SK-N-MC (cell line): ENCODE measurements at regions not wholly inside any gene's neighbourhood (a gene's known extent, or its start where the extent isn't known, plus 50 kb on each side); places are given as distances from the start of the nearest gene placed in this dataset.

Experiments used
- EZH2 ChIP-seq: fragments of 200-600 bp; sonication (generic); IDR thresholded peaks from one replicate; pipeline ENCODE4 v1.6.1; 2017; ENCODE audit warnings: antibody characterized with exemption
- POLR2AphosphoS5 ChIP-seq: IDR thresholded peaks from 2 replicates; pipeline ENCODE4 v1.6.1; 2012; ENCODE audit warnings: mild to moderate bottlenecking, low read depth, low read length, borderline replicate concordance

DNA sequence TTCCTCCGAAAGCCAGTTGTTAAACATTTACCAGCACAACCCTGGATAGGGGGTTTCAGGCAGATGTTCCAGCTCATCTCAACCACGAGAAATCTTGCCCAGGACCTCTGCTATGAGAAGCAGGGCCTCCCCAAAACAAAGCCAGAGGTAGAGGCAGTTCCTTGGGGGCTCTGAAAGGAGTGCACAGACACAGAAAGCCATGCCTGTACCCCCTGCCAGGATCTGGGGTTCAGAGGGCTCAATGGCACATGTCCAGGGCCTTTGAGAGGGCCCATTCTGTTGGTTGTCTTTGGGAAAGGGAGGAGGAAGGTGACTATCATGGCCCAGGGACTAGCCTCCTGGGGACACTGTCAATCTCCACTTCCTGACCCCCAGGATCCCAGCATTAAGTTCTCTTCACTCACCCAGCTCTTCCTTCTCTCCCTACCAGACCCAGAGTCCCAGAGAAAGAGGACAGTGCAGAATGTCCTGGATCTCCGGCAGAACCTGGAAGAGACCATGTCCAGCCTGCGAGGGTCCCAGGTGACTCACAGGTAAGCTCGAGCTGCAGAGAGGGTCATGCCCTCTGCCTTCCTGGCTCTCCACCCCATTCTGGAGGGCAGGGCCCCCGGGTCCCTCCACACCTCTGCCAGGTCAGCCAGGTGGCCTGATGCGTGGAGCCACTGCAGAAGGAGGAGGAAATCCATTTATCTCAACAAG lies 116.4 kb upstream of the IPO9 start:
- TF ChIP-seq EZH2 (no peak), POLR2AphosphoS5 (no peak)
